ENCODE measurements at regions not wholly inside any gene's neighbourhood (a gene's known extent, or its start where the extent isn't known, plus 50 kb on each side); places are given as distances from the start of the nearest gene placed in this dataset. TPM values are rescaled to one million over a fixed set of nuclear protein-coding genes. Genes with fewer than 3 reads are reported as not detected.

GRCh38 chr3:67704322-67704721, 49.9 kb upstream of the SUCLG2 start:
- no peak overlapping the region for H2BK15ac ChIP-seq (ENCODE audit: low read length)
- H4K91ac ChIP-seq (replicated peaks; ENCODE audit: insufficient read length, low read length), result no peak overlapping the region
- peaks cover 0 to 5% (median 2%) of the 10 kb centered on the region in 4 experiments; a peak in 2 of 7 replicates for H3K4me1 ChIP-seq (replicated peaks in 1 of 4; ENCODE audit: control insufficient read depth in 3 of 4, insufficient read depth in 4 of 4, low read length in 3 of 4)
- H3K27ac ChIP-seq (ENCODE audit: low read depth, low read length), result no peak overlapping the region
- no peaks in the 10 kb centered on the region for H3K36me3 ChIP-seq (ENCODE audit: control insufficient read depth in 2 of 4, insufficient read depth in 4 of 4, low read length in 3 of 4)
- no peak overlapping the region for H2BK12ac ChIP-seq (ENCODE audit: low read depth, low read length)
- H4K8ac ChIP-seq (ENCODE audit: extremely low read depth, insufficient read depth, low read length), result no peak overlapping the region; the same call in 1 of the 2 replicates
- H3K23ac ChIP-seq (ENCODE audit: insufficient read length), result no peak overlapping the region
- no peak overlapping the region for H3K14ac ChIP-seq (ENCODE audit: insufficient read length)
- H3K9ac ChIP-seq (replicated peaks in 1 of 4; ENCODE audit: extremely low read depth in 1 of 4, low read depth in 3 of 4, low read length in 3 of 4), result no peak overlapping the region; a peak in 1 of 7 replicates
- FAIRE-seq (no peak), DNase-seq (ENCODE audit: low read depth in 1 of 2, low spot score in 2 of 2) (no peak)
- H2BK120ac ChIP-seq (replicated peaks; ENCODE audit: low read depth, low read length), result no peak overlapping the region
- H3K18ac ChIP-seq (ENCODE audit: extremely low read depth, low read length), result no peak overlapping the region
- H2BK20ac ChIP-seq (ENCODE audit: low read length), result no peak overlapping the region
- no peaks in the 10 kb centered on the region for H3K23me2 ChIP-seq (ENCODE audit: low read depth, low read length)
- H4K20me1 ChIP-seq (replicated peaks in 1 of 2; ENCODE audit: control insufficient read depth in 1 of 2, insufficient read depth in 2 of 2, low read length in 2 of 2), result no peaks in the 10 kb centered on the region
- WGBS, 2 experiments (ENCODE audit: extremely low coverage in 1 of 2, insufficient coverage in 1 of 2, insufficient read length in 1 of 2, insufficient replicate concordance in 2 of 2, low coverage in 1 of 2, low lambda C conversion rate in 2 of 2, missing lambda C conversion rate in 1 of 2), result 86% methylated on average over 4 of the region's 4 CpGs; no CpG with 5 or more reads in 1 of the 2 experiments
- no peak overlapping the region for H3K56ac ChIP-seq (replicated peaks; ENCODE audit: insufficient read length, low read depth, low read length)
- H3K4ac ChIP-seq (replicated peaks; ENCODE audit: insufficient read length, low read depth, low read length), result no peak overlapping the region
- no peak overlapping the region for H2AK5ac ChIP-seq (ENCODE audit: low read depth, low read length)
- POLR2A ChIA-PET (ENCODE audit: partially characterized antibody), result no interaction called here
- no peak overlapping the region for H2AFZ ChIP-seq (ENCODE audit: low read length)
- H2BK5ac ChIP-seq (ENCODE audit: low read depth, low read length), result no peak overlapping the region
- no peak for TF ChIP-seq TEAD4 (IDR thresholded peaks at IDR 0.05; ENCODE audit: low read depth, low read length)
- TF ChIP-seq ZNF274 (IDR thresholded peaks at IDR 0.05; ENCODE audit: borderline replicate concordance, extremely low read depth, low read length), result no peak
- TF ChIP-seq RAD21 (IDR thresholded peaks at IDR 0.05 in 1 of 2, conservative IDR thresholded peaks at IDR 0.05 in 1 of 2; ENCODE audit: low read depth in 2 of 2, low read length in 2 of 2), result peak; percentile 37 to 45; a peak in 3 of 4 replicates
- no peaks in the 10 kb centered on the region for H3K79me1 ChIP-seq (ENCODE audit: low read depth, low read length)
- no peaks in the 10 kb centered on the region for H3K79me2 ChIP-seq (ENCODE audit: control insufficient read depth in 1 of 2, insufficient read depth in 2 of 2, low read length in 2 of 2)
- H3K9me3 ChIP-seq (ENCODE audit: insufficient read depth in 2 of 2, low read depth in 1 of 2, low read length in 1 of 2), result no peaks in the 10 kb centered on the region
- CTCF ChIA-PET (ENCODE audit: partially characterized antibody), result interaction anchor here (1.0 to 1.2 kb wide), 3 partner anchors 10 to 590 kb away, joined by 3 to 4 read pairs (median 3); no protein-coding TSS in a partner anchor
- H3K4me3 ChIP-seq (ENCODE audit: extremely low read depth in 1 of 4, insufficient read depth in 2 of 4, low read depth in 3 of 4, low read length in 4 of 4), result no peak overlapping the region
- no peak overlapping the region for H3K4me2 ChIP-seq (ENCODE audit: insufficient read depth in 1 of 2, low read depth in 2 of 2, low read length in 2 of 2)
- H4K5ac ChIP-seq (ENCODE audit: insufficient read length, low read depth, low read length), result no peak overlapping the region
- no peaks in the 10 kb centered on the region for H3K27me3 ChIP-seq (replicated peaks in 1 of 4; ENCODE audit: control insufficient read depth in 3 of 4, extremely low read depth in 1 of 4, insufficient read depth in 3 of 4, low read length in 3 of 4)

Small RNA genes in the stretch of these regions (small RNA-seq; reads per million reads assigned to genes)
- gene AC107626.1 (ENCODE audit: insufficient read depth), result not detected
